ENCODE measurements at regions not wholly inside any gene's neighbourhood (a gene's known extent, or its start where the extent isn't known, plus 50 kb on each side); places are given as distances from the start of the nearest gene placed in this dataset.

GRCh38 chr7:113444261-113444660 is 325.9 kb upstream of the SMIM30 start:
- TF ChIP-seq, protein P1, sequence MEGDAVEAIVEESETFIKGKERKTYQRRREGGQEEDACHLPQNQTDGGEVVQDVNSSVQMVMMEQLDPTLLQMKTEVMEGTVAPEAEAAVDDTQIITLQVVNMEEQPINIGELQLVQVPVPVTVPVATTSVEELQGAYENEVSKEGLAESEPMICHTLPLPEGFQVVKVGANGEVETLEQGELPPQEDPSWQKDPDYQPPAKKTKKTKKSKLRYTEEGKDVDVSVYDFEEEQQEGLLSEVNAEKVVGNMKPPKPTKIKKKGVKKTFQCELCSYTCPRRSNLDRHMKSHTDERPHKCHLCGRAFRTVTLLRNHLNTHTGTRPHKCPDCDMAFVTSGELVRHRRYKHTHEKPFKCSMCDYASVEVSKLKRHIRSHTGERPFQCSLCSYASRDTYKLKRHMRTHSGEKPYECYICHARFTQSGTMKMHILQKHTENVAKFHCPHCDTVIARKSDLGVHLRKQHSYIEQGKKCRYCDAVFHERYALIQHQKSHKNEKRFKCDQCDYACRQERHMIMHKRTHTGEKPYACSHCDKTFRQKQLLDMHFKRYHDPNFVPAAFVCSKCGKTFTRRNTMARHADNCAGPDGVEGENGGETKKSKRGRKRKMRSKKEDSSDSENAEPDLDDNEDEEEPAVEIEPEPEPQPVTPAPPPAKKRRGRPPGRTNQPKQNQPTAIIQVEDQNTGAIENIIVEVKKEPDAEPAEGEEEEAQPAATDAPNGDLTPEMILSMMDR (IDR thresholded peaks at IDR 0.05) = no peak
- TF ChIP-seq POLR2A (IDR thresholded peaks at IDR 0.05) = no peak

All from uterus (tissue), 2 donors.